H1 (cell line): ENCODE measurements at regions not wholly inside any gene's neighbourhood (a gene's known extent, or its start where the extent isn't known, plus 50 kb on each side); places are given as distances from the start of the nearest gene placed in this dataset.

Experiments used
- CTCF ChIA-PET: fragments of 300-600 bp; sonication (Branson Sonifier 250); formaldehyde crosslinking; loops from one replicate; lab custom pipeline; 2021; ENCODE audit not compliant: partially characterized antibody; lab: Charles Lee
- POLR2A ChIA-PET: fragments of 300-600 bp; sonication (Branson Sonifier 250); formaldehyde crosslinking; loops from one replicate; lab custom pipeline; 2021; ENCODE audit warnings: inconsistent platforms; ENCODE audit not compliant: partially characterized antibody; lab: Charles Lee
- DNase-seq, 2 experiments: peaks; one replicate each; pipeline versions ENCODE4 v3.0.0 to v3.0.0-alpha.2; 2010 to 2022; ENCODE audit warnings: low spot score in 2 of 2, low read depth in 1 of 2, mixed read lengths in 1 of 2
- FAIRE-seq: peaks from 2 replicates; lab custom pipeline; 2011; peaks lifted over from hg19 to GRCh38; lab: Jason Lieb, UNC
- H2AFZ ChIP-seq: 2 replicates; pipeline ENCODE4 v1.8.1; 2012; ENCODE audit warnings: low read length, inconsistent platforms
- H2AK5ac ChIP-seq: 2 replicates; pipeline ENCODE4 v1.6.1; 2013; ENCODE audit warnings: low read depth, low read length
- H2BK120ac ChIP-seq: replicated peaks from 2 replicates; pipeline ENCODE3; 2013; ENCODE audit warnings: low read depth, low read length, inconsistent platforms
- H2BK12ac ChIP-seq: 2 replicates; pipeline ENCODE4 v1.6.1; 2013; ENCODE audit warnings: low read depth, low read length
- H2BK15ac ChIP-seq: 2 replicates; pipeline ENCODE4 v1.6.1; 2013; ENCODE audit warnings: low read length
- H2BK20ac ChIP-seq: 2 replicates; pipeline ENCODE4 v1.6.1; 2013; ENCODE audit warnings: low read length
- H2BK5ac ChIP-seq: 2 replicates; pipeline ENCODE4 v1.6.1; 2013; ENCODE audit warnings: low read depth, low read length
- H3K14ac ChIP-seq: 2 replicates; pipeline ENCODE4 v1.6.1; 2013; ENCODE audit warnings: inconsistent platforms; ENCODE audit not compliant: insufficient read length
- H3K18ac ChIP-seq: 2 replicates; pipeline ENCODE4 v1.6.1; 2013; ENCODE audit warnings: low read length; ENCODE audit errors: extremely low read depth
- H3K23ac ChIP-seq: 2 replicates; pipeline ENCODE4 v1.6.1; 2013; ENCODE audit warnings: inconsistent platforms; ENCODE audit not compliant: insufficient read length
- H3K23me2 ChIP-seq: 2 replicates; pipeline ENCODE4 v1.6.1; 2013; ENCODE audit warnings: low read depth, low read length
- H3K27ac ChIP-seq: 2 replicates; pipeline ENCODE4 v1.6.1; 2011; ENCODE audit warnings: low read depth, low read length, inconsistent platforms
- H3K27me3 ChIP-seq, 4 experiments: replicated peaks in 1 of 4; 1 replicate in 1 of 4; 2 replicates in 3 of 4; pipeline versions ENCODE4 v1.6.1 to v1.8.1; 2011 to 2013; ENCODE audit warnings: low read length in 3 of 4, mild to moderate bottlenecking in 3 of 4, inconsistent platforms in 2 of 4, mixed read lengths in 2 of 4, moderate library complexity in 1 of 4; ENCODE audit not compliant: control insufficient read depth in 3 of 4, insufficient read depth in 3 of 4; ENCODE audit errors: extremely low read depth in 1 of 4
- H3K36me3 ChIP-seq, 4 experiments: 2 replicates each; pipeline versions ENCODE4 v1.6.1 to v1.8.1; 2011 to 2013; ENCODE audit warnings: mild to moderate bottlenecking in 4 of 4, low read length in 3 of 4, moderate library complexity in 2 of 4, control low read depth in 1 of 4, inconsistent platforms in 1 of 4; ENCODE audit not compliant: insufficient read depth in 4 of 4, control insufficient read depth in 2 of 4
- H3K4ac ChIP-seq: replicated peaks from 2 replicates; pipeline ENCODE3; 2013; ENCODE audit warnings: low read length, low read depth, mixed read lengths, inconsistent platforms; ENCODE audit not compliant: insufficient read length
- H3K4me1 ChIP-seq, 4 experiments: replicated peaks in 1 of 4; 1 replicate in 1 of 4; 2 replicates in 3 of 4; pipeline versions ENCODE4 v1.6.1 to v1.8.1; 2011 to 2013; ENCODE audit warnings: low read length in 3 of 4, inconsistent platforms in 2 of 4, mixed read lengths in 1 of 4; ENCODE audit not compliant: insufficient read depth in 4 of 4, control insufficient read depth in 3 of 4
- H3K4me2 ChIP-seq, 2 experiments: 2 replicates each; pipeline versions ENCODE4 v1.6.1 to v1.8.1; 2011 to 2013; ENCODE audit warnings: low read depth in 2 of 2, low read length in 2 of 2, control low read depth in 1 of 2, inconsistent platforms in 1 of 2, mild to moderate bottlenecking in 1 of 2; ENCODE audit not compliant: insufficient read depth in 1 of 2
- H3K4me3 ChIP-seq, 4 experiments: fragments of 200-600, 300-600 bp in 1 of 4; sonication (generic), shearing (Covaris generic), sonication (Bioruptor Twin) in 1 of 4; 2 replicates each; pipeline versions ENCODE4 v1.5.1 to v1.8.1; 2011 to 2016; ENCODE audit warnings: low read length in 4 of 4, low read depth in 3 of 4, control low read depth in 2 of 4, inconsistent platforms in 2 of 4, mild to moderate bottlenecking in 2 of 4, mixed read lengths in 1 of 4, moderate library complexity in 1 of 4; ENCODE audit not compliant: insufficient read depth in 2 of 4; ENCODE audit errors: extremely low read depth in 1 of 4
- H3K56ac ChIP-seq: replicated peaks from 2 replicates; pipeline ENCODE3; 2013; ENCODE audit warnings: low read depth, mild to moderate bottlenecking, mixed read lengths, low read length, inconsistent platforms; ENCODE audit not compliant: insufficient read length
- H3K79me1 ChIP-seq: 2 replicates; pipeline ENCODE4 v1.6.1; 2013; ENCODE audit warnings: low read depth, low read length, control low read depth
- H3K79me2 ChIP-seq, 2 experiments: 2 replicates each; pipeline versions ENCODE4 v1.6.1 to v1.8.1; 2012 to 2013; ENCODE audit warnings: low read length in 2 of 2, mild to moderate bottlenecking in 2 of 2, inconsistent platforms in 1 of 2; ENCODE audit not compliant: insufficient read depth in 2 of 2, control insufficient read depth in 1 of 2
- H3K9ac ChIP-seq, 4 experiments: replicated peaks in 1 of 4; 1 replicate in 1 of 4; 2 replicates in 3 of 4; pipeline versions ENCODE4 v1.6.1 to v1.8.1; 2011 to 2013; ENCODE audit warnings: low read depth in 3 of 4, low read length in 3 of 4, control low read depth in 2 of 4, mild to moderate bottlenecking in 2 of 4, moderate library complexity in 2 of 4, inconsistent platforms in 1 of 4; ENCODE audit errors: extremely low read depth in 1 of 4
- H3K9me3 ChIP-seq, 2 experiments: 2 replicates each; pipeline versions ENCODE4 v1.6.1 to v1.8.1; 2012 to 2013; ENCODE audit warnings: mild to moderate bottlenecking in 2 of 2, moderate library complexity in 2 of 2, control low read depth in 1 of 2, inconsistent platforms in 1 of 2, low read depth in 1 of 2, low read length in 1 of 2, mixed read lengths in 1 of 2; ENCODE audit not compliant: insufficient read depth in 2 of 2
- H4K20me1 ChIP-seq, 2 experiments: replicated peaks in 1 of 2; 2 replicates each; pipeline versions ENCODE3 to v1.8.1; 2011 to 2013; ENCODE audit warnings: inconsistent platforms in 2 of 2, low read length in 2 of 2, mild to moderate bottlenecking in 1 of 2; ENCODE audit not compliant: insufficient read depth in 2 of 2, control insufficient read depth in 1 of 2
- H4K5ac ChIP-seq: 2 replicates; pipeline ENCODE4 v1.6.1; 2013; ENCODE audit warnings: low read length, low read depth, mixed read lengths, inconsistent platforms; ENCODE audit not compliant: insufficient read length
- H4K8ac ChIP-seq: 2 replicates; pipeline ENCODE4 v1.8.0; 2013; ENCODE audit warnings: mild to moderate bottlenecking, moderate library complexity, low read length, inconsistent platforms; ENCODE audit not compliant: insufficient read depth; ENCODE audit errors: extremely low read depth
- H4K91ac ChIP-seq: replicated peaks from 2 replicates; pipeline ENCODE3; 2013; ENCODE audit warnings: low read length, mixed read lengths, inconsistent platforms; ENCODE audit not compliant: insufficient read length
- ASH2L ChIP-seq: fragments of 200-600, 300-600 bp; sonication (generic); IDR thresholded peaks from one replicate; pipeline ENCODE4 v1.7.1; 2017; ENCODE audit warnings: low read length
- BCL11A ChIP-seq, 2 experiments: IDR thresholded peaks; one replicate each; pipeline ENCODE4 v1.6.1; 2011; ENCODE audit warnings: low read depth in 2 of 2, low read length in 2 of 2, mild to moderate bottlenecking in 2 of 2
- CHD1 ChIP-seq: IDR thresholded peaks from 2 replicates; pipeline ENCODE4 v1.6.1; 2012; ENCODE audit warnings: low read depth, low read length, improper control_type of control experiment
- TAF7 ChIP-seq: optimal IDR thresholded peaks from 2 replicates; pipeline ENCODE3; 2011; ENCODE audit warnings: low read depth, mild to moderate bottlenecking, inconsistent platforms, low read length, moderate library complexity, borderline replicate concordance
- WGBS, 2 experiments: shearing (Covaris generic) in 1 of 2; methylation state at CpG; one replicate each; pipeline versions ENCODE4 v1.1.6 to v1.1.7; 2013 to 2015; ENCODE audit warnings: low lambda C conversion rate in 2 of 2, mixed read lengths in 2 of 2, inconsistent platforms in 1 of 2, low coverage in 1 of 2, missing lambda C conversion rate in 1 of 2; ENCODE audit not compliant: insufficient replicate concordance in 2 of 2, insufficient coverage in 1 of 2, insufficient read length in 1 of 2; ENCODE audit errors: extremely low coverage in 1 of 2, missing lambda C conversion rate in 1 of 2; 5-methylcytosine and 5-hydroxymethylcytosine counted together

- Histone ChIP-seq H3K27me3 (no peaks in the 10 kb centered on the region; a peak in 1 of 7 replicates), H3K4me3 (no peak overlapping the region), H3K9me3 (no peaks in the 10 kb centered on the region)
- no peak for TF ChIP-seq BCL11A (IDR thresholded peaks at IDR 0.05; ENCODE audit: low read depth in 2 of 2, low read length in 2 of 2)
- no peak for TF ChIP-seq ASH2L
- no peak for TF ChIP-seq CHD1
- no peak for TF ChIP-seq TAF7
- TF ChIP-seq, all 59 proteins: peak for 0
- no peak overlapping the region for H3K56ac ChIP-seq
- no peak overlapping the region for H3K27ac ChIP-seq
- H4K20me1 ChIP-seq, result no peaks in the 10 kb centered on the region
- no peak overlapping the region for H3K4ac ChIP-seq
- H2BK20ac ChIP-seq, result no peak overlapping the region
- WGBS, 2 experiments, result 95% methylated on average over 4 of the region's 4 CpGs; no CpG with 5 or more reads in 1 of the 2 experiments
- no peak overlapping the region for H2BK120ac ChIP-seq
- H3K14ac ChIP-seq, result no peak overlapping the region
- CTCF ChIA-PET, result interaction anchor here (0.6 kb wide), 1 partner anchor 634 kb away, joined by 3 read pairs; no protein-coding TSS in a partner anchor
- H2AK5ac ChIP-seq, result no peak overlapping the region
- peaks cover 0 to 3% (median under 1%) of the 10 kb centered on the region in 4 experiments; a peak in 4 of 7 replicates for H3K4me1 ChIP-seq
- no peak overlapping the region for H3K23ac ChIP-seq
- H4K8ac ChIP-seq, result no peak overlapping the region
- H2BK12ac ChIP-seq, result no peak overlapping the region
- no peak overlapping the region for H3K18ac ChIP-seq
- POLR2A ChIA-PET, result no interaction called here
- FAIRE-seq, result no peak
- H3K36me3 ChIP-seq, result no peaks in the 10 kb centered on the region
- H4K5ac ChIP-seq, result no peak overlapping the region
- H3K4me2 ChIP-seq, result no peak overlapping the region
- H4K91ac ChIP-seq, result no peak overlapping the region
- H3K9ac ChIP-seq, result no peak overlapping the region
- no peak overlapping the region for H2BK15ac ChIP-seq
- no peaks in the 10 kb centered on the region for H3K79me1 ChIP-seq
- DNase-seq, result no peak
- no peaks in the 10 kb centered on the region for H3K79me2 ChIP-seq
- H2AFZ ChIP-seq, result no peak overlapping the region
- H2BK5ac ChIP-seq, result no peak overlapping the region
- no peaks in the 10 kb centered on the region for H3K23me2 ChIP-seq
Observed at GRCh38 chr2:217336694-217337093, 476.8 kb upstream of the TNP1 start.
